ENCODE measurements at regions not wholly inside any gene's neighbourhood (a gene's known extent, or its start where the extent isn't known, plus 50 kb on each side); places are given as distances from the start of the nearest gene placed in this dataset.

DNA sequence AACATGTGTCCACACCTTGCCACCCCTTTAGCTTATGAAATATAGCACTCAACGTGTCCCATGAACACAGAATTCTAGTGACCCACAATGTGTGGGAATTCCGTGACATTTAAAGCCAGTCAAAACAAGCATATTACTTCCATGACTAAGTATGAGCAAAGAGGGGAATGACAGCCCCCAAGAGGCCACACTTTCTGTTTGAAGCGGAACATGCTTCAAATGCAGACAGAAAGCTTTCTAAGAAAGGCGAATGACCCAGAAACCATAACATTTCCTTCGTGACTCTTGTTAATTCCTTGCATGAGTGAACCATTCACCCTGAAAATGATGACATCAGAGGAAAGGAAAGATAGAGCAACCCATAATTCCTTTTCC lies 122.0 kb upstream of the FNDC3A start (continued):
- TF ChIP-seq BCLAF1 (IDR thresholded peaks at IDR 0.05; ENCODE audit: borderline replicate concordance in 1 of 2, control insufficient read depth in 1 of 2, low read depth in 2 of 2, low read length in 1 of 2) (no peak), ZNF512 (tag; IDR thresholded peaks at IDR 0.05) (no peak), PREB (CRISPR knock-in tag; IDR thresholded peaks at IDR 0.05) (no peak), ZNF77 (CRISPR knock-in tag; IDR thresholded peaks at IDR 0.05) (no peak), POLR2G (IDR thresholded peaks at IDR 0.05; ENCODE audit: low read depth, low read length) (no peak), LARP7 (IDR thresholded peaks at IDR 0.05) (no peak), TBP (optimal IDR thresholded peaks at IDR 0.05; ENCODE audit: low read depth, low read length) (no peak), ZNF175 (CRISPR knock-in tag; IDR thresholded peaks at IDR 0.05; ENCODE audit: low read depth) (no peak), CGGBP1 (CRISPR knock-in tag; IDR thresholded peaks at IDR 0.05) (no peak)

Data from K562 (cell line).